ENCODE measurements at regions not wholly inside any gene's neighbourhood (a gene's known extent, or its start where the extent isn't known, plus 50 kb on each side); places are given as distances from the start of the nearest gene placed in this dataset.

- TF ChIP-seq, protein P1, sequence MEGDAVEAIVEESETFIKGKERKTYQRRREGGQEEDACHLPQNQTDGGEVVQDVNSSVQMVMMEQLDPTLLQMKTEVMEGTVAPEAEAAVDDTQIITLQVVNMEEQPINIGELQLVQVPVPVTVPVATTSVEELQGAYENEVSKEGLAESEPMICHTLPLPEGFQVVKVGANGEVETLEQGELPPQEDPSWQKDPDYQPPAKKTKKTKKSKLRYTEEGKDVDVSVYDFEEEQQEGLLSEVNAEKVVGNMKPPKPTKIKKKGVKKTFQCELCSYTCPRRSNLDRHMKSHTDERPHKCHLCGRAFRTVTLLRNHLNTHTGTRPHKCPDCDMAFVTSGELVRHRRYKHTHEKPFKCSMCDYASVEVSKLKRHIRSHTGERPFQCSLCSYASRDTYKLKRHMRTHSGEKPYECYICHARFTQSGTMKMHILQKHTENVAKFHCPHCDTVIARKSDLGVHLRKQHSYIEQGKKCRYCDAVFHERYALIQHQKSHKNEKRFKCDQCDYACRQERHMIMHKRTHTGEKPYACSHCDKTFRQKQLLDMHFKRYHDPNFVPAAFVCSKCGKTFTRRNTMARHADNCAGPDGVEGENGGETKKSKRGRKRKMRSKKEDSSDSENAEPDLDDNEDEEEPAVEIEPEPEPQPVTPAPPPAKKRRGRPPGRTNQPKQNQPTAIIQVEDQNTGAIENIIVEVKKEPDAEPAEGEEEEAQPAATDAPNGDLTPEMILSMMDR (IDR thresholded peaks at IDR 0.05) = no peak
- Histone ChIP-seq H3K4me3 (no peak overlapping the region), H3K4me1 (no peaks in the 10 kb centered on the region), H3K27me3 (no peaks in the 10 kb centered on the region), H3K36me3 (no peaks in the 10 kb centered on the region), H3K9me3 (no peaks in the 10 kb centered on the region), H3K27ac (no peak overlapping the region)
- DNase-seq = no peak
- intact Hi-C loops (cut with DNase I) = no loop called here
- 80 to 96% methylated on average over 3 of the region's 3 CpGs for WGBS, 2 donors
These were observed 715.0 kb upstream of the CELF2 start for GRCh38 chr10:10302689-10303088.

DNA sequence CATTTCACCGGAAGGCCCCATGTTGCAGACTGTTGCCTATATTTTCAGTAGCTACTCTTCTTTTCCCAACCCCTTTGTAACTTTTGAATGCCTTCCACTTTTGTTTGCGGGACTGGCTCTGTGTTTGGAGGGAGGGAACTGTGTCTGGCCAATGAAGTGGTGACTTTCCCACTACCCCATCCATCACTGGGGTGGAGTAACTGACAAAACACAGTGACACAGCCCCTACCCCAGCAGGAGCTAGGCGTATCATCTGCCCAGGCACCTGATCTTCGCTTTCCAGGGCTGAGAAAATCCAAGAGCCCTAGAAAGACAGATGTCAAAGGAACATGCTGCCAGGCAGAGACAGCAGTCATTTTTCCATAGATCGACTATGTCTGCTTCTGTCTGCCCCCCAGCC is 710.6 kb upstream of the CELF2 start:
- intact Hi-C loops (cut with DNase I) = no loop called here
- Histone ChIP-seq H3K4me1 (no peaks in the 10 kb centered on the region), H3K4me3 (no peak overlapping the region), H3K27me3 (no peaks in the 10 kb centered on the region), H3K9me3 (no peaks in the 10 kb centered on the region), H3K27ac (no peak overlapping the region), H3K36me3 (no peaks in the 10 kb centered on the region)
- DNase-seq = no peak
- 82 to 83% methylated on average over 5 of the region's 5 CpGs for WGBS, 2 donors
- TF ChIP-seq, protein P1 (IDR thresholded peaks at IDR 0.05) = no peak
- TF ChIP-seq POLR2A (IDR thresholded peaks at IDR 0.05) = no peak

DNA sequence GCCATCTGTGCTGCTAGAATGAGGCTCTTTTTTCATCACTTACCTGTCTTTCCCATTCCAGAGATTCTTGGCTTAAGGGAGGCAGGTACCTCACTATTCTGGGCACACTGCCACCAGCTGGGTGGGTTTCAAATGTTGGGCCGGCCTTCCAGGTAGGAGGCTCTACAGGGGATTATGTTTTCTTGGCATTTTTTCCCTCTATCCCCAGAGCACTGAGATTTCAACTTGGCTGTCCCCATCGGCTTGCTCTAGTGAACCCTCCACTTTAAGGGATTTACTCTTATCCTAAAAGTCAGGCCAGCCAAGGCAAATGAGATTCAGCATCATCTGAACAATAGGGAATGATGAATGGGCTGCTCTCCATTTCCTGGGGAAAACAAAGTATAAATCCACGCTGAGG is 710.1 kb upstream of the CELF2 start:
- WGBS, 2 donors = 20 to 45% methylated on average over 1 to 3 of the region's 3 CpGs
- DNase-seq = no peak
- H3K4me1 ChIP-seq = no peaks in the 10 kb centered on the region
- H3K27me3 ChIP-seq = no peaks in the 10 kb centered on the region
- no peak overlapping the region for H3K4me3 ChIP-seq
- no peak for TF ChIP-seq POLR2A (IDR thresholded peaks at IDR 0.05)
- TF ChIP-seq, protein P1 (IDR thresholded peaks at IDR 0.05) = no peak
- H3K27ac ChIP-seq = no peak overlapping the region
- H3K9me3 ChIP-seq = no peaks in the 10 kb centered on the region
- no peaks in the 10 kb centered on the region for H3K36me3 ChIP-seq
- intact Hi-C loops (cut with DNase I) = no loop called here

- Histone ChIP-seq H3K4me1 (no peaks in the 10 kb centered on the region), H3K9me3 (no peaks in the 10 kb centered on the region), H3K27me3 (no peaks in the 10 kb centered on the region), H3K27ac (no peak overlapping the region), H3K36me3 (no peaks in the 10 kb centered on the region), H3K4me3 (no peak overlapping the region)
- no peak for DNase-seq
- intact Hi-C loops (cut with DNase I) = no loop called here
- WGBS, 2 donors = 75 to 84% methylated on average over 1 of the region's 1 CpG
- no peak for TF ChIP-seq POLR2A (IDR thresholded peaks at IDR 0.05)
- TF ChIP-seq, protein P1 (IDR thresholded peaks at IDR 0.05) = no peak
These were observed 707.2 kb upstream of the CELF2 start for GRCh38 chr10:10310498-10310897.

- intact Hi-C loops (cut with DNase I) = no loop called here
- Histone ChIP-seq H3K9me3 (no peaks in the 10 kb centered on the region), H3K27me3 (no peaks in the 10 kb centered on the region), H3K36me3 (no peaks in the 10 kb centered on the region), H3K4me3 (no peak overlapping the region), H3K27ac (no peak overlapping the region), H3K4me1 (no peaks in the 10 kb centered on the region)
- no peak for DNase-seq
- TF ChIP-seq, protein P1 (IDR thresholded peaks at IDR 0.05) = no peak
- no peak for TF ChIP-seq POLR2A (IDR thresholded peaks at IDR 0.05)
- 85 to 86% methylated on average over 2 of the region's 2 CpGs for WGBS, 2 donors
These were observed 705.7 kb upstream of the CELF2 start for GRCh38 chr10:10311966-10312365.

Measured in esophagus squamous epithelium (tissue), 5 donors.